ENCODE measurements at regions not wholly inside any gene's neighbourhood (a gene's known extent, or its start where the extent isn't known, plus 50 kb on each side); places are given as distances from the start of the nearest gene placed in this dataset.

- no peak overlapping the region for H3K27ac ChIP-seq
- TF ChIP-seq, protein P1, sequence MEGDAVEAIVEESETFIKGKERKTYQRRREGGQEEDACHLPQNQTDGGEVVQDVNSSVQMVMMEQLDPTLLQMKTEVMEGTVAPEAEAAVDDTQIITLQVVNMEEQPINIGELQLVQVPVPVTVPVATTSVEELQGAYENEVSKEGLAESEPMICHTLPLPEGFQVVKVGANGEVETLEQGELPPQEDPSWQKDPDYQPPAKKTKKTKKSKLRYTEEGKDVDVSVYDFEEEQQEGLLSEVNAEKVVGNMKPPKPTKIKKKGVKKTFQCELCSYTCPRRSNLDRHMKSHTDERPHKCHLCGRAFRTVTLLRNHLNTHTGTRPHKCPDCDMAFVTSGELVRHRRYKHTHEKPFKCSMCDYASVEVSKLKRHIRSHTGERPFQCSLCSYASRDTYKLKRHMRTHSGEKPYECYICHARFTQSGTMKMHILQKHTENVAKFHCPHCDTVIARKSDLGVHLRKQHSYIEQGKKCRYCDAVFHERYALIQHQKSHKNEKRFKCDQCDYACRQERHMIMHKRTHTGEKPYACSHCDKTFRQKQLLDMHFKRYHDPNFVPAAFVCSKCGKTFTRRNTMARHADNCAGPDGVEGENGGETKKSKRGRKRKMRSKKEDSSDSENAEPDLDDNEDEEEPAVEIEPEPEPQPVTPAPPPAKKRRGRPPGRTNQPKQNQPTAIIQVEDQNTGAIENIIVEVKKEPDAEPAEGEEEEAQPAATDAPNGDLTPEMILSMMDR (IDR thresholded peaks at IDR 0.05): no peak
- no peak for TF ChIP-seq ZFX (IDR thresholded peaks at IDR 0.05; ENCODE audit: borderline replicate concordance)
Observed at GRCh38 chr1:96365596-96366390, 355.8 kb upstream of the PTBP2 start.

- TF ChIP-seq, protein P1 (IDR thresholded peaks at IDR 0.05): no peak
- no peak for TF ChIP-seq ZFX (IDR thresholded peaks at IDR 0.05; ENCODE audit: borderline replicate concordance)
- H3K27ac ChIP-seq: no peak overlapping the region
Observed at GRCh38 chr1:96366516-96366915, 355.1 kb upstream of the PTBP2 start.

DNA sequence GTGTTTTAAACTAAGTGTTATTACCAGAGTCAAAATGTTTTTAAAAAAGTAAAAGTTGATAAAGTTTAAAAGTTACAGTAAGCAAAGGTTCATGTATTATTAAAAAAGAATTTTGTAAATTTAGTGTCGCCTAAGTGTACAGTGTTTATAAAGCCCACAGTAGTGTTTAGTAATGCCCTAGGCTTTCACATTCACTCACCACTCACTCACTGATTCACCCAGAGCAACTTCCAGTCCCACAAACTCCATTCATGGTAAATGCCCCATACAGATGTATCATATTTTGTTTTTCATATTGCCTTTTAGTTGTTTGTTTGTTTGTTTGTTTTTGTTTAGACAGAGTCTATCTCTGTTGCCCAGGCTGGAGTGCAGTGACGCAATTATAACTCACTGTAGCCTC, 353.8 kb upstream of the PTBP2 start:
- TF ChIP-seq ZFX (IDR thresholded peaks at IDR 0.05; ENCODE audit: borderline replicate concordance): no peak
- TF ChIP-seq, protein P1 (IDR thresholded peaks at IDR 0.05): no peak
- no peak overlapping the region for H3K27ac ChIP-seq

DNA sequence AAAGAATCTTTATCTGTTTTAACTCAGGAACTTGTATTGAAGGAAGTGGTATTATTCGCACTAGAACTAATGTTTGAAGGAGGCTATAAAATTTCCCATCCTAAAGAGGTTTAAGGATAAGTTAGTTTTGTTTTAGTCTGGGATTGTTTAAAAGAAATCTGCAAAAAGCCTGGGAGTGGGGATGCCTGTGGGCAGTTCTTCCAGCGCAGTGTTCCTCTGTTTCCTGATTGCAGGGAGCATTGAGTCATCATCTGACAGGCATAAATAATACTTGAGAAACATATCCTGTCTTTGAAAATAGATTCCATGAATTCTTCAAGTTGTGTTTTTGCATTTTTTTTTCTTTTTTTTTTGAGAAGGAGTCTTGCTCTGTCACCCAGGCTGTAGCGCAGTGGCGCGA, 350.8 kb upstream of the PTBP2 start:
- no peak overlapping the region for H3K27ac ChIP-seq
- no peak for TF ChIP-seq ZFX (IDR thresholded peaks at IDR 0.05; ENCODE audit: borderline replicate concordance)
- TF ChIP-seq, protein P1 (IDR thresholded peaks at IDR 0.05): no peak

- H3K27ac ChIP-seq: no peak overlapping the region
- TF ChIP-seq, protein P1 (IDR thresholded peaks at IDR 0.05): no peak
- TF ChIP-seq ZFX (IDR thresholded peaks at IDR 0.05; ENCODE audit: borderline replicate concordance): no peak
Observed at GRCh38 chr1:96372881-96373280, 348.7 kb upstream of the PTBP2 start.

- no peak overlapping the region for H3K27ac ChIP-seq
Observed at GRCh38 chr1:96374076-96374762, 347.4 kb upstream of the PTBP2 start.

More at GRCh38 chr1:96374076-96374762, 347.4 kb upstream of the PTBP2 start:
- TF ChIP-seq, protein P1 (IDR thresholded peaks at IDR 0.05): no peak
- TF ChIP-seq ZFX (IDR thresholded peaks at IDR 0.05; ENCODE audit: borderline replicate concordance): no peak
